ENCODE measurements at regions not wholly inside any gene's neighbourhood (a gene's known extent, or its start where the extent isn't known, plus 50 kb on each side); places are given as distances from the start of the nearest gene placed in this dataset.

- Histone ChIP-seq H3K9me3 (replicated peaks in 1 of 2; ENCODE audit: control insufficient read depth in 2 of 2, insufficient read depth in 1 of 2, low read depth in 1 of 2, low read length in 2 of 2) (no peaks in the 10 kb centered on the region), H2BK12ac (ENCODE audit: low read length) (no peak overlapping the region), H3K4me3 (ENCODE audit: low read length in 2 of 2) (no peak overlapping the region), H3K4me1 (ENCODE audit: control insufficient read depth in 2 of 2, insufficient read depth in 1 of 2, low read depth in 1 of 2, low read length in 2 of 2) (peaks cover 2 to 12% of the 10 kb centered on the region in 2 donors), H2BK15ac (ENCODE audit: low read length) (no peak overlapping the region), H2BK5ac (ENCODE audit: low read length) (peak overlapping the region; percentile 26), H3K9ac (ENCODE audit: low read depth, low read length, poor library complexity) (no peak overlapping the region), H2AK5ac (ENCODE audit: low read depth, low read length) (no peak overlapping the region), H3K27me3 (ENCODE audit: control insufficient read depth in 3 of 3, insufficient read depth in 3 of 3, low read depth in 1 of 3, low read length in 3 of 3) (no peaks in the 10 kb centered on the region), H3K36me3 (replicated peaks in 1 of 2; ENCODE audit: control insufficient read depth in 2 of 2, insufficient read depth in 2 of 2, low read length in 2 of 2) (no peaks in the 10 kb centered on the region), H3K27ac (replicated peaks; ENCODE audit: low read length) (no peak overlapping the region), H3K23ac (ENCODE audit: low read depth, low read length, poor library complexity) (no peak overlapping the region), H3K18ac (ENCODE audit: low read length) (peak overlapping the region; percentile 5), H3K14ac (ENCODE audit: low read length) (no peak overlapping the region), H3K4ac (ENCODE audit: low read length) (no peak overlapping the region), H4K8ac (ENCODE audit: low read depth, low read length) (no peak overlapping the region), H2BK120ac (ENCODE audit: low read depth, low read length) (no peak overlapping the region), H3K79me1 (ENCODE audit: low read depth, low read length) (no peaks in the 10 kb centered on the region), H2AFZ (ENCODE audit: low read length) (no peak overlapping the region), H3K4me2 (ENCODE audit: insufficient read depth, low read length, poor library complexity, severe bottlenecking) (no peak overlapping the region), H4K91ac (ENCODE audit: low read depth, low read length, poor library complexity) (no peak overlapping the region)
- no CpG with 5 or more reads among the region's 7 CpGs for WGBS, 2 donors (ENCODE audit: extremely low coverage in 2 of 2, insufficient read length in 2 of 2, insufficient replicate concordance in 1 of 2)
- DNase-seq (ENCODE audit: low spot score), result no peak
Measured at GRCh38 chr21:32184485-32184884, 94.4 kb downstream of the MIS18A start.

DNA sequence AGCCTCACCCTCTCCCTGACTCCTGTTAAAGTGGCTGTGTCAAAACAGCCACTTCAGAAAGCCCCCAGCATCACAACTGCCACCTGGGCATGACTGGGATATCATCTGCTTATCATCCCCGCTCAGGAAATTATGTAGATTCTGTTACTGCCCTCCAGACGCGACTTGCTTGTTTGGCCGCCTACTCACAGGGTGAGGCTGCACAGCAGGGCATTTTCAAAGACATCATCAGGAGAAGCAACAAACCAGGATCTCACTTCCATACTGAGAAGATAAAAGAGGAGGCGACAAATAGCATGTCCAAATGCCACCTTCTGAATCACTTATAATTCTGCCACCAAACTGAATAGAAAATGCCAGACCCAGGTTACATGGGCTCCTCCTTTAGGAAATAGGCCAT is 94.8 kb downstream of the MIS18A start:
- Histone ChIP-seq H3K4ac (ENCODE audit: low read length) (no peak overlapping the region), H3K4me3 (ENCODE audit: low read length in 2 of 2) (no peak overlapping the region), H2AFZ (ENCODE audit: low read length) (no peak overlapping the region), H2AK5ac (ENCODE audit: low read depth, low read length) (no peak overlapping the region), H3K79me1 (ENCODE audit: low read depth, low read length) (no peaks in the 10 kb centered on the region), H2BK12ac (ENCODE audit: low read length) (no peak overlapping the region), H2BK5ac (ENCODE audit: low read length) (no peak overlapping the region), H3K4me1 (ENCODE audit: control insufficient read depth in 2 of 2, insufficient read depth in 1 of 2, low read depth in 1 of 2, low read length in 2 of 2) (peaks cover 2 to 12% of the 10 kb centered on the region in 2 donors), H4K8ac (ENCODE audit: low read depth, low read length) (no peak overlapping the region), H3K27ac (replicated peaks; ENCODE audit: low read length) (no peak overlapping the region), H3K14ac (ENCODE audit: low read length) (no peak overlapping the region), H3K18ac (ENCODE audit: low read length) (no peak overlapping the region), H2BK15ac (ENCODE audit: low read length) (no peak overlapping the region), H3K9ac (ENCODE audit: low read depth, low read length, poor library complexity) (no peak overlapping the region), H4K91ac (ENCODE audit: low read depth, low read length, poor library complexity) (no peak overlapping the region), H3K36me3 (replicated peaks in 1 of 2; ENCODE audit: control insufficient read depth in 2 of 2, insufficient read depth in 2 of 2, low read length in 2 of 2) (no peaks in the 10 kb centered on the region), H2BK120ac (ENCODE audit: low read depth, low read length) (no peak overlapping the region), H3K4me2 (ENCODE audit: insufficient read depth, low read length, poor library complexity, severe bottlenecking) (no peak overlapping the region), H3K27me3 (ENCODE audit: control insufficient read depth in 3 of 3, insufficient read depth in 3 of 3, low read depth in 1 of 3, low read length in 3 of 3) (no peaks in the 10 kb centered on the region), H3K9me3 (replicated peaks in 1 of 2; ENCODE audit: control insufficient read depth in 2 of 2, insufficient read depth in 1 of 2, low read depth in 1 of 2, low read length in 2 of 2) (no peaks in the 10 kb centered on the region), H3K23ac (ENCODE audit: low read depth, low read length, poor library complexity) (no peak overlapping the region)
- WGBS, 2 donors (ENCODE audit: extremely low coverage in 2 of 2, insufficient read length in 2 of 2, insufficient replicate concordance in 1 of 2), result no CpG with 5 or more reads among the region's 5 CpGs
- DNase-seq (ENCODE audit: low spot score), result no peak

- Histone ChIP-seq H3K9ac (ENCODE audit: low read depth, low read length, poor library complexity) (no peak overlapping the region), H2BK15ac (ENCODE audit: low read length) (no peak overlapping the region), H3K36me3 (replicated peaks in 1 of 2; ENCODE audit: control insufficient read depth in 2 of 2, insufficient read depth in 2 of 2, low read length in 2 of 2) (no peaks in the 10 kb centered on the region), H3K27ac (replicated peaks; ENCODE audit: low read length) (no peak overlapping the region), H3K27me3 (ENCODE audit: control insufficient read depth in 3 of 3, insufficient read depth in 3 of 3, low read depth in 1 of 3, low read length in 3 of 3) (no peaks in the 10 kb centered on the region), H3K4ac (ENCODE audit: low read length) (no peak overlapping the region), H3K9me3 (replicated peaks in 1 of 2; ENCODE audit: control insufficient read depth in 2 of 2, insufficient read depth in 1 of 2, low read depth in 1 of 2, low read length in 2 of 2) (no peaks in the 10 kb centered on the region), H2AFZ (ENCODE audit: low read length) (no peak overlapping the region), H3K4me3 (ENCODE audit: low read length in 2 of 2) (no peak overlapping the region), H3K18ac (ENCODE audit: low read length) (no peak overlapping the region), H2AK5ac (ENCODE audit: low read depth, low read length) (no peak overlapping the region), H3K14ac (ENCODE audit: low read length) (no peak overlapping the region), H3K23ac (ENCODE audit: low read depth, low read length, poor library complexity) (no peak overlapping the region), H2BK12ac (ENCODE audit: low read length) (no peak overlapping the region), H4K8ac (ENCODE audit: low read depth, low read length) (no peak overlapping the region), H3K4me1 (ENCODE audit: control insufficient read depth in 2 of 2, insufficient read depth in 1 of 2, low read depth in 1 of 2, low read length in 2 of 2) (peaks cover 2 to 12% of the 10 kb centered on the region in 2 donors), H2BK120ac (ENCODE audit: low read depth, low read length) (no peak overlapping the region), H4K91ac (ENCODE audit: low read depth, low read length, poor library complexity) (no peak overlapping the region), H2BK5ac (ENCODE audit: low read length) (no peak overlapping the region), H3K79me1 (ENCODE audit: low read depth, low read length) (no peaks in the 10 kb centered on the region), H3K4me2 (ENCODE audit: insufficient read depth, low read length, poor library complexity, severe bottlenecking) (no peak overlapping the region)
- DNase-seq (ENCODE audit: low spot score), result no peak
Measured at GRCh38 chr21:32183396-32183795, 95.5 kb downstream of the MIS18A start.

GRCh38 chr21:32182449-32182848 is 96.4 kb downstream of the MIS18A start:
- H3K18ac ChIP-seq (ENCODE audit: low read length), result no peak overlapping the region

More at GRCh38 chr21:32182449-32182848, 96.4 kb downstream of the MIS18A start:
- no peak overlapping the region for H3K14ac ChIP-seq (ENCODE audit: low read length)
- H4K91ac ChIP-seq (ENCODE audit: low read depth, low read length, poor library complexity), result no peak overlapping the region
- H2BK12ac ChIP-seq (ENCODE audit: low read length), result no peak overlapping the region
- no peaks in the 10 kb centered on the region for H3K79me1 ChIP-seq (ENCODE audit: low read depth, low read length)
- no peak overlapping the region for H2BK5ac ChIP-seq (ENCODE audit: low read length)
- no peaks in the 10 kb centered on the region for H3K36me3 ChIP-seq (replicated peaks in 1 of 2; ENCODE audit: control insufficient read depth in 2 of 2, insufficient read depth in 2 of 2, low read length in 2 of 2)
- H2BK15ac ChIP-seq (ENCODE audit: low read length), result no peak overlapping the region
- H3K9ac ChIP-seq (ENCODE audit: low read depth, low read length, poor library complexity), result no peak overlapping the region
- no peak overlapping the region for H3K4me2 ChIP-seq (ENCODE audit: insufficient read depth, low read length, poor library complexity, severe bottlenecking)
- H3K4ac ChIP-seq (ENCODE audit: low read length), result no peak overlapping the region
- no CpG with 5 or more reads among the region's 5 CpGs for WGBS, 2 donors (ENCODE audit: extremely low coverage in 2 of 2, insufficient read length in 2 of 2, insufficient replicate concordance in 1 of 2)
- H3K23ac ChIP-seq (ENCODE audit: low read depth, low read length, poor library complexity), result no peak overlapping the region
- H3K9me3 ChIP-seq (replicated peaks in 1 of 2; ENCODE audit: control insufficient read depth in 2 of 2, insufficient read depth in 1 of 2, low read depth in 1 of 2, low read length in 2 of 2), result no peaks in the 10 kb centered on the region
- no peak overlapping the region for H3K27ac ChIP-seq (replicated peaks; ENCODE audit: low read length)
- no peak overlapping the region for H2AFZ ChIP-seq (ENCODE audit: low read length)
- no peak overlapping the region for H2AK5ac ChIP-seq (ENCODE audit: low read depth, low read length)
- no peak overlapping the region for H3K4me3 ChIP-seq (ENCODE audit: low read length in 2 of 2)
- H3K27me3 ChIP-seq (ENCODE audit: control insufficient read depth in 3 of 3, insufficient read depth in 3 of 3, low read depth in 1 of 3, low read length in 3 of 3), result no peaks in the 10 kb centered on the region
- peaks cover 2 to 11% of the 10 kb centered on the region in 2 donors for H3K4me1 ChIP-seq (ENCODE audit: control insufficient read depth in 2 of 2, insufficient read depth in 1 of 2, low read depth in 1 of 2, low read length in 2 of 2)
- H4K8ac ChIP-seq (ENCODE audit: low read depth, low read length), result no peak overlapping the region
- DNase-seq (ENCODE audit: low spot score), result no peak
- no peak overlapping the region for H2BK120ac ChIP-seq (ENCODE audit: low read depth, low read length)
